D721Med (cell line): ENCODE measurements at regions not wholly inside any gene's neighbourhood (a gene's known extent, or its start where the extent isn't known, plus 50 kb on each side); places are given as distances from the start of the nearest gene placed in this dataset.

Source experiments
- DNase-seq: peaks from one replicate; pipeline ENCODE4 v3.0.0; 2011; ENCODE audit warnings: low spot score; ENCODE audit not compliant: insufficient read length
- FAIRE-seq: peaks from 2 replicates; lab custom pipeline; 2011; peaks lifted over from hg19 to GRCh38; lab: Jason Lieb, UNC
- TF ChIP-seq, protein P1 (sequence below): IDR thresholded peaks from 2 replicates; pipeline ENCODE4 v1.5.1; 2012; ENCODE audit warnings: mild to moderate bottlenecking, control low read depth; ENCODE audit not compliant: insufficient read depth; ENCODE audit errors: missing control alignments

DNA sequence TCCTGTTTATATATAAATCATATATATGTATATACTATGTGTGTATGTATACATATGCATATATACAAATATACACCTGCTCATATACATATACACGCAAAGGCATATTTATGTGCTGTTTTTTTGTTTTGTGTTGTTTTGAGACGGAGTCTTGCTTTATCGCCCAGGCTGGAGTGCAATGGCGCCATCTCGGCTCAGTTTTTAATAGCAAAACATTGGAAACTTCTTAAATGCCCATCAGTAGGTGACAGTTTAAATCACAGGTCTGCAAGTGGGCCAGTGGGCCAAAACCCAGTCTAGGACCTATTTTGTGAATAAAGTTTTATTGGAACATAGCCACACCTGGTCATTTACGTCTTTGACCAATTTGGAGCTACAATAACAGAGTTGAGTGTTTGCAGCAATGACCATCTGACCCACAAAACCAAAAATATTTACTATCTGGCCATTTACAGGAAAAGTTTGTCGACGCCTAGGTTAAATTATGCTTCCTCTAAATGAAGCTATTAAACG is 132.3 kb downstream of the TOMM20 start:
- TF ChIP-seq, protein P1, sequence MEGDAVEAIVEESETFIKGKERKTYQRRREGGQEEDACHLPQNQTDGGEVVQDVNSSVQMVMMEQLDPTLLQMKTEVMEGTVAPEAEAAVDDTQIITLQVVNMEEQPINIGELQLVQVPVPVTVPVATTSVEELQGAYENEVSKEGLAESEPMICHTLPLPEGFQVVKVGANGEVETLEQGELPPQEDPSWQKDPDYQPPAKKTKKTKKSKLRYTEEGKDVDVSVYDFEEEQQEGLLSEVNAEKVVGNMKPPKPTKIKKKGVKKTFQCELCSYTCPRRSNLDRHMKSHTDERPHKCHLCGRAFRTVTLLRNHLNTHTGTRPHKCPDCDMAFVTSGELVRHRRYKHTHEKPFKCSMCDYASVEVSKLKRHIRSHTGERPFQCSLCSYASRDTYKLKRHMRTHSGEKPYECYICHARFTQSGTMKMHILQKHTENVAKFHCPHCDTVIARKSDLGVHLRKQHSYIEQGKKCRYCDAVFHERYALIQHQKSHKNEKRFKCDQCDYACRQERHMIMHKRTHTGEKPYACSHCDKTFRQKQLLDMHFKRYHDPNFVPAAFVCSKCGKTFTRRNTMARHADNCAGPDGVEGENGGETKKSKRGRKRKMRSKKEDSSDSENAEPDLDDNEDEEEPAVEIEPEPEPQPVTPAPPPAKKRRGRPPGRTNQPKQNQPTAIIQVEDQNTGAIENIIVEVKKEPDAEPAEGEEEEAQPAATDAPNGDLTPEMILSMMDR = no peak
- DNase-seq = no peak

DNA sequence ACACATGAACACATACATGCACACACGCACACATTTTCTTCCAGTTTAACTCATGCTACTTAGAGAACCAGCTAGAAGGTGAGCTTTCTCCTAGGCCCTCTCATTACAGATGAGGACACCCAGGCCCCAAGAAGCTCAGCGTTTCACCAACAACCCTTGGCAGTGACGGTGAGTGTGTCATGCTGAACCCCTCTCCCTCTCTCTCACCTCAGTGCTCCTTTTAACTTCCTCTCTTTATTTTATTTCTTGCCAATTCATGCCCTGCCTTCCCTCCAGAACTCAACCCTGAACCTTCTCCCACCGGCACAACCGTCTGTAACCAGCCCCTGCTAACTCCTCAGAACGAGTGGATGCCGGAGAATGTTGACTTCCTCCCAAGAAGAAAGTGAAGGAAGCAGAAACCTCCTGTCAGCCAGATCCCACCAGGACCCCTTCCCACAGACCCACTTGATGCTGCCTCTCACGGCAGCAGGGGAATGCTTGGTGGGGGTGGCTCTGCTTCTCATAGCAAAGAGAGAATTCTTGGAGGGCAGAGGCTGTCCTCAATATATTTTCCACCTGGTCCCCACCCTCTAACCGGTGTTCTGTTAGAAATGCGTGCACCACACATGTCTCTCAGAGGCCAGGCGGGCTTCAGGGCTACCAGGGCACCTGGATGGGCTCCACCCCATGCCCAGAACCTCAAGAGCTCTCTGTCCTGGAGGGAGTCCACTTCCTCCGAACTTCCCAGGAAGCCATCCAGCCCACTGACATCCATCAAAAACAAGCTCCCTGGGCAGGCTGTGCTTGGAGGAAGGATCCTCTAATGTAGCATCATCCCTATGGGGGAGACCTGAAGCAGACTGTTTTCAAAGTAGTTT is 134.0 kb downstream of the TOMM20 start:
- TF ChIP-seq, protein P1 = no peak
- no peak for DNase-seq
- FAIRE-seq = no peak

More for the DNA sequence above, 132.3 kb downstream of the TOMM20 start:
- no peak for FAIRE-seq

DNA sequence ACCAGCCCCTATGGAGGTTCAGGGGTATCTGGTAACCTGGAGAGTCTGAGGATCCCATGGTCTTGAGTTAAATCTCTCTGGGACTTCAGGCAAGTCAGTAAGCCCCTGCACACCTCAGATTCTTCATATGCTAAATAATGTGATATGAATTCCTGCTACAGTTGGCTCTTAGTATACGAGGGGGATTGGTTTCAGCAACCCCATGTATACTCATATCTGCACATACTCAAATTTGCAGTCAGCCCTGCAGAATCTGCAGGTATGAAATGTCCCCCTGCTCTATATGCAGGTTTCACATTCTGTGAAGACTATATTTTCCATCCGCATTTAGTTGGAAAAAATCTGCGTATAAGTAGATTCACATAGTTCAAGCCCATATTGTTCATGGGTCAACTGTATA is 136.6 kb downstream of the TOMM20 start:
- FAIRE-seq (no peak), DNase-seq (no peak)
- TF ChIP-seq, protein P1 = no peak

DNA sequence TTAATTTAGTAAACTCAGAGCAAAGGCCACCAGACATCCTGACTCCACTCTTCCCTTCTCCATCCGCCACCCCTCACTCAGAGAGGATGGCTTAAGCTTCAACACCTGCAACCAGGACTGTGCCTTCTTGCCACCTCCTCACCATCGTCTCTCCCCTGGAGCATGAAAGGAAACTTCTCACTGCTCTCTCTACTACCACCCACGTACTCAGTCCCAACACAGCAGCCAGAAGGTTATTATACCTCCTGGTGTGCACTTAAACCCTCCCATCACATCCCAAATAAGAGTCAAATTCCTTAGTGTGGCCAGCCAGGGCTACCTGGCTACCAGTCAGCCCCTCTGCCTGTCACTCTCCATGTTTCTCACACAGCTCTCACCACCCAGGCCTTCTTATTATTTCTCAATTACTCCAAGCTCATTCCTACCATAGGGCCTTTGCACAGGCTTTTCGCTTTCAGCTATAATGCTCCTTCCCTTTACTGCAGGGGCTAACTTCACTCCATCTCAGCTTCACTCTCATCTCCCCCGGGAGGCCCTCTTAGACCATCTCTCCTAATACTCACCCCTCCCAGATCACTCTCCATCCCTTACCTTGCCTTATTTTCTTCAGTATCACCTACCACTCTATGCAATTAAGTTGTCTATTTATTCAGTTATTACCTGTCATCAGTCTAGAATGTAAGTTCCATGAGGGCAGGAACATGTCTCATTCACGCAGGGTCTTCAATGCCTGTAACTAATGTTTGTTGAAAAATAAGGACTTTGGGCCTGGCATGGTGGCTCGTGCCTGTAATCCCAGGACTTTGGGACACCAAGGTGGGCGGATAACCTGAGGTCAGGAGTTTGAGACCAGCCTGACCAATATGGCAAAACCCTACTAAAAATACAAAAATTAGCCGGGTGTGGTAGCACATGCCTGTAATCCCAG is 137.5 kb downstream of the TOMM20 start:
- no peak for DNase-seq
- no peak for FAIRE-seq
- TF ChIP-seq, protein P1 = no peak

DNA sequence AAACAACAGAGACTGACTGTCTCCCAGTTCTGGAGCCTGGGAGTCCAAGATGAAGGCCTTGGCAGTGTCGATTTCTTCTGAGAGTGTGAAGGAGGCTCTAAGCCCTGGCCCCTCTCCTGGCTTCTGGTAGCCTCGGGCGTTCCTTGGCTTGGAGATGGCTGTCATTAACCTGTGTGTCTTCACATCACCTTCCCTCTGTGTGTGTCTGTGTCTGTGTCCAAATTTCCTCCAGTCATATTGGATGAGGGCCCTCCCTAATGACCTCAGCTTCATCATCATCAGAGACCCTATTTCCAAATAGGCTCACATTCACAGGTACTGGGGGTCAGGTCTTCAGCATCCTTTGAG is 138.3 kb downstream of the TOMM20 start:
- no peak for FAIRE-seq
- TF ChIP-seq, protein P1 = no peak
- DNase-seq = no peak

DNA sequence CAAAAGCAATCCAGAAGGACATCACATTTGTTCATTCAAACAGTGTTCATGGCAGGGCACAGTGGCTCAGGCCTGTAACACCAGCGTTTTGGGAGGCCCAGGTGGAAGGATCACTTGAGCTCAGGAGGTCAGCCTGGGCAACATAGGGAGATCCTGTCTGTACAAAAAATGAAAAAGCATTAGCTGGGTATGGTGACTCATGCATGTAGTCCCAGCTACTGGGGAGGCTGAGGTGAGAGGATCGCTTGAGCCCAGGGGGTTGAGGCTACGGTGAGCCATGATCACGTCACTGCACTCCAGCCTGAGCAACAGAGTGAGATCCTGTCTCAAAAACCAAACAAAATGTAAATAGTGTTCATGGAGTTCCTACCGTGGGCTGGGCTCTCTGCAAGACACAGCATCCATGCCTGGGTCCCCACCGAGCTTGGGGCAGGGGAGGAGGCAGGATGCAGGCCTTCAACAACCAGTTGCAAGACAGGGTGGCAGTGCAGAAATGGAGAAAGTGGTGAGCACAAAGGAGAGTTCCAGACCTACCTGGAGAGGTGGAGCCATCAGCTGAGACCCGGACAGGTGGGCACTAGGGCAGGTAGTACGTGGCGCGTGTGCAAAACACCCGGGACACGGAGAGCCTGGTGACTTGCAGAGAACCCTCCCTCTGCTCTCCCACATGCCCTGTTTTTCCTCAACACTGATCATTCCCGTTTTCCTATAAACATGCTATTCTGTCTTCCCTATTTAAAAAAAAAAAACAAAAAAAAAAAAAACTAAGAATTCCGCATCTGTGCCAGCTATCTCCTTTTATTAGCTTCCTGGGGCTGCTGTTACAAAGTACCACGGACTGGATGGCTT is 138.9 kb downstream of the TOMM20 start:
- DNase-seq (no peak), FAIRE-seq (no peak)
- TF ChIP-seq, protein P1 = no peak
